ENCODE measurements at regions not wholly inside any gene's neighbourhood (a gene's known extent, or its start where the extent isn't known, plus 50 kb on each side); places are given as distances from the start of the nearest gene placed in this dataset.

- Histone ChIP-seq H3K9ac (ENCODE audit: low read depth in 1 of 2, low read length in 2 of 2) (no peak overlapping the region), H3K36me3 (ENCODE audit: control insufficient read depth in 4 of 4, insufficient read depth in 3 of 4, low read depth in 1 of 4, low read length in 3 of 4) (no peaks in the 10 kb centered on the region), H3K9me3 (ENCODE audit: control insufficient read depth in 4 of 4, low read length in 3 of 4) (no peaks in the 10 kb centered on the region), H3K27me3 (ENCODE audit: control insufficient read depth in 4 of 4, insufficient read depth in 4 of 4, low read length in 3 of 4) (no peaks in the 10 kb centered on the region), H3K4me1 (ENCODE audit: control insufficient read depth in 4 of 4, insufficient read depth in 4 of 4, low read length in 3 of 4) (peaks cover 3 to 28% (median 7%) of the 10 kb centered on the region in 4 donors), H3K4me3 (ENCODE audit: low read depth in 1 of 3, low read length in 3 of 3) (no peak overlapping the region), H3K27ac (ENCODE audit: low read depth in 1 of 2, low read length in 2 of 2) (no peak overlapping the region)
- TF ChIP-seq ATF3 (IDR thresholded peaks at IDR 0.05): no peak
- no peak for TF ChIP-seq CTCF (IDR thresholded peaks at IDR 0.05; ENCODE audit: low read depth, low read length, missing input control)
- TF ChIP-seq GABPA (IDR thresholded peaks at IDR 0.05 in 1 of 2, conservative IDR thresholded peaks at IDR 0.05 in 1 of 2): no peak
- TF ChIP-seq NR2F2 (IDR thresholded peaks at IDR 0.05): no peak
- TF ChIP-seq TAF1 (conservative IDR thresholded peaks at IDR 0.05): no peak
- no peak for TF ChIP-seq FOXA1 (IDR thresholded peaks at IDR 0.05)
- TF ChIP-seq EGR1 (IDR thresholded peaks at IDR 0.05; ENCODE audit: low read depth in 2 of 2): no peak
- no peak for TF ChIP-seq YY1 (IDR thresholded peaks at IDR 0.05)
- no peak for TF ChIP-seq FOXA2 (IDR thresholded peaks at IDR 0.05)
- TF ChIP-seq HNF4A (conservative IDR thresholded peaks at IDR 0.05): no peak
- no peak for TF ChIP-seq HNF4G (IDR thresholded peaks at IDR 0.05)
- TF ChIP-seq SP1 (IDR thresholded peaks at IDR 0.05): no peak
- TF ChIP-seq RAD21 (IDR thresholded peaks at IDR 0.05): no peak
- TF ChIP-seq MAX (IDR thresholded peaks at IDR 0.05): no peak
- no peak for TF ChIP-seq RXRA (IDR thresholded peaks at IDR 0.05)
- DNase-seq (ENCODE audit: low spot score): no peak
- 5% methylated on average over 1 of the region's 1 CpG for WGBS
Measured at GRCh38 chr11:59008947-59009346, 69.7 kb downstream of the GLYATL1 start.

- no peaks in the 10 kb centered on the region for H3K36me3 ChIP-seq (ENCODE audit: control insufficient read depth in 4 of 4, insufficient read depth in 3 of 4, low read depth in 1 of 4, low read length in 3 of 4)
- no peaks in the 10 kb centered on the region for H3K27me3 ChIP-seq (ENCODE audit: control insufficient read depth in 4 of 4, insufficient read depth in 4 of 4, low read length in 3 of 4)
- WGBS: 69% methylated on average over 2 of the region's 2 CpGs
- H3K9me3 ChIP-seq (ENCODE audit: control insufficient read depth in 4 of 4, low read length in 3 of 4): no peaks in the 10 kb centered on the region
- peaks cover 3 to 27% (median 7%) of the 10 kb centered on the region in 4 donors for H3K4me1 ChIP-seq (ENCODE audit: control insufficient read depth in 4 of 4, insufficient read depth in 4 of 4, low read length in 3 of 4)
- DNase-seq (ENCODE audit: low spot score): no peak
- no peak overlapping the region for H3K4me3 ChIP-seq (ENCODE audit: low read depth in 1 of 3, low read length in 3 of 3)
- TF ChIP-seq TAF1 (conservative IDR thresholded peaks at IDR 0.05) (no peak), YY1 (IDR thresholded peaks at IDR 0.05) (no peak)
- H3K9ac ChIP-seq (ENCODE audit: low read depth in 1 of 2, low read length in 2 of 2): no peak overlapping the region
- H3K27ac ChIP-seq (ENCODE audit: low read depth in 1 of 2, low read length in 2 of 2): no peak overlapping the region
Measured at GRCh38 chr11:59009661-59010060, 70.4 kb downstream of the GLYATL1 start.

- H3K36me3 ChIP-seq (ENCODE audit: control insufficient read depth in 4 of 4, insufficient read depth in 3 of 4, low read depth in 1 of 4, low read length in 3 of 4): no peaks in the 10 kb centered on the region
- no peak overlapping the region for H3K4me3 ChIP-seq (ENCODE audit: low read depth in 1 of 3, low read length in 3 of 3)
- no peak overlapping the region for H3K27ac ChIP-seq (ENCODE audit: low read depth in 1 of 2, low read length in 2 of 2)
- no peak for DNase-seq (ENCODE audit: low spot score)
- H3K9me3 ChIP-seq (ENCODE audit: control insufficient read depth in 4 of 4, low read length in 3 of 4): no peaks in the 10 kb centered on the region
- no peak overlapping the region for H3K9ac ChIP-seq (ENCODE audit: low read depth in 1 of 2, low read length in 2 of 2)
- TF ChIP-seq SP1 (IDR thresholded peaks at IDR 0.05): no peak
- no peak for TF ChIP-seq REST (IDR thresholded peaks at IDR 0.05)
- TF ChIP-seq HNF4A (conservative IDR thresholded peaks at IDR 0.05): no peak
- no peak for TF ChIP-seq ZBTB33 (IDR thresholded peaks at IDR 0.05)
- TF ChIP-seq CTCF (IDR thresholded peaks at IDR 0.05; ENCODE audit: low read depth, low read length, missing input control): no peak
- TF ChIP-seq RAD21 (IDR thresholded peaks at IDR 0.05): no peak
- no peak for TF ChIP-seq YY1 (IDR thresholded peaks at IDR 0.05)
- TF ChIP-seq RXRA (IDR thresholded peaks at IDR 0.05): no peak
- TF ChIP-seq HNF4G (IDR thresholded peaks at IDR 0.05): no peak
- TF ChIP-seq NR2F2 (IDR thresholded peaks at IDR 0.05): no peak
- peaks cover 1 to 25% (median 7%) of the 10 kb centered on the region in 4 donors for H3K4me1 ChIP-seq (ENCODE audit: control insufficient read depth in 4 of 4, insufficient read depth in 4 of 4, low read length in 3 of 4)
- H3K27me3 ChIP-seq (ENCODE audit: control insufficient read depth in 4 of 4, insufficient read depth in 4 of 4, low read length in 3 of 4): no peaks in the 10 kb centered on the region
- 90% methylated on average over 3 of the region's 3 CpGs for WGBS
Measured at GRCh38 chr11:59010708-59011107, 71.4 kb downstream of the GLYATL1 start.
